OCI-LY3 (cell line): ENCODE measurements at regions not wholly inside any gene's neighbourhood (a gene's known extent, or its start where the extent isn't known, plus 50 kb on each side); places are given as distances from the start of the nearest gene placed in this dataset.

ENCODE experiments used
- CTCF ChIP-seq: fragments of 200-600, 300-600 bp; sonication (generic); IDR thresholded peaks from 2 replicates; pipeline ENCODE4 v1.5.1; 2014; ENCODE audit warnings: antibody characterized with exemption, low read length, low read depth
- EZH2phosphoT487 ChIP-seq: fragments of 200-600 bp; shearing (Covaris generic); IDR thresholded peaks from 2 replicates; pipeline ENCODE4 v1.6.1; 2018; ENCODE audit warnings: antibody characterized with exemption, mixed run types, low read depth

GRCh38 chr7:124338861-124339260, 306.0 kb upstream of the TMEM229A start:
- TF ChIP-seq CTCF (no peak), EZH2phosphoT487 (no peak)
